ENCODE measurements at regions not wholly inside any gene's neighbourhood (a gene's known extent, or its start where the extent isn't known, plus 50 kb on each side); places are given as distances from the start of the nearest gene placed in this dataset.

DNA sequence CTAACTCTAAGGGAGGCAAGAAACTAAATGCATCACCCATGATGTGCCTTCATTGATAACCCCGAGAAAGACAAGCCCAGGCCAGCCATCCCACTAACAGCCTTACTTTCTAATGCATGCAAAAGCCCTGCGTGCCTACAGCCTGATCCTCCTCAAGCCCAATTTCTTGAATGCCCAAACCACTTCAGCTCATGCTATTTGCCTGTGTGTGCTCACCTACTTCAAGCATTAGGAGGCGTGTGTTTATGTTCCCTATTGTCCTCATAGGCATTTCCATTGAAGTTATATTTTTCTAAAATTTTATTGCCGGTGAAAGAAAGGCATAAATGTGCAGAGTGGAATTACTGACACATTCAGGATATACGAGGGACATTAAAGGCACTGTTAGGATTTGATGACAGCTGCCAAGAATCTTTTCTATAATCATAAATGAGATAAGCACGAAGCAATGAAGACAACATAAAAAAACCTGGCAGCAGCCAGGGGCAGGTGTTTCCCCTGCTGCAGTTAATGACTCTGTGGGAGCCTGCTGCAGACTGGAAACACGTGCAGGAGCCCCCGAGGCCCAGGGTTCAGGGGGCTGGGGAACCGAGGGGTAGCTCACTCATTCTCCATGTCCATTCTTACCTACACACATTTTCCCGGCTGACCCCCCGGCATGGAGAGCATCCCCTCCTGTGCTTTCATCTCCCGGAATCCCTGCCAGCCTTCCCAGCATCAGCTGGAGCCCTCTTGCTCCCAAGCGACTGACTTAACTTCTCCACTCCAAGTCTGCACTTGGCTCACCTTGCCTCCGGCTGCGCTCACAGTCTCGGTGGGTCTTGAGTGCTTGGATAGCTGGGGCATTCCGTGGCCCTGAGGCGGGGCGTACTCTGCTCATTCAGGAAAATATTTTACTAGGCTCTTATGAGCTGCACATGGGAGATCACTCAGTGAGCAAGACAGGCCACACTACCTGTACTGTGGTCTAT lies 292.3 kb upstream of the SIX2 start:
- Mint-ChIP-seq H3K9me3 (no peaks in the 10 kb centered on the region), H3K4me1 (no peaks in the 10 kb centered on the region), H3K4me3 (no peak overlapping the region), H3K27me3 (ENCODE audit: low read depth) (no peaks in the 10 kb centered on the region), H3K27ac (ENCODE audit: unreplicated experiment) (no peak overlapping the region), H3K36me3 (ENCODE audit: low read depth) (no peaks in the 10 kb centered on the region)
- TF ChIP-seq CTCF (conservative IDR thresholded peaks at IDR 0.05): no peak
- DNase-seq (ENCODE audit: low read depth, low spot score): no peak

DNA sequence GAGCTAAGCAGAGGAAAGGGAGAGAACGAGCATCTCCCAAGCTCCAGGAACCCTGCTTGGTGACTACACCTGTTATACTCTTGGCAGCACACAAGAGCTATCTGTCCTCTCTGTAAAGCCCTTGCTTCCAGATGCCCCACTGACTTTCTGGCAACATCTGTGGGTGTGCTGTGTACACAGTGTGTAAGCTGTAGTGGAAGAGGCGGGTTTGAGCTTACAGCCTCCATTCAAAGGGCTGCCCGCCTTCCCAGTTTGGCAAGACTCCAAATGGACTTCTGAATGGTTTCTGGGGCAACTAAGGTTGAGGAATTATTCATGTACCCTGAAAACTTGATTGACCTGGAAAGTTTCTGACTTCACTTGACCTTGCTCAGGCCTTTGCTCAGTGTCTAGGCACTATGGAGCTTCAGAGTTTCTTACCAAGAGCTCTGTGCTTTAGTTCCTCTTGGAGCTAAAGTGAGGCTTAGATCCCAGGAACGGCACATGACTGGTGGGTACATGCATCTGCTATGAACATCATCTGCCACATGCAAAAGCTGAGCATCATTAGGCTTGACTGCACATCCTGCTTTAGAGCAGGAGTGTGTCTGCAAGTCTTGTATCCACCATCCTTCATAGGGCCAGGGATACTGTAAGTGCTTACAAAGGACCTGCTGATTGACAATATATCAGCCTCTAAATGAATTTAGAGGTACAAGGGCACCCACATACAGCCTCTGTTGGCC lies 290.9 kb upstream of the SIX2 start:
- no peak overlapping the region for H3K27ac Mint-ChIP-seq (ENCODE audit: unreplicated experiment)
- no peaks in the 10 kb centered on the region for H3K27me3 Mint-ChIP-seq (ENCODE audit: low read depth)
- no peak for TF ChIP-seq CTCF (conservative IDR thresholded peaks at IDR 0.05)
- no peak for DNase-seq (ENCODE audit: low read depth, low spot score)
- H3K4me1 Mint-ChIP-seq: no peaks in the 10 kb centered on the region
- H3K36me3 Mint-ChIP-seq (ENCODE audit: low read depth): no peaks in the 10 kb centered on the region
- H3K9me3 Mint-ChIP-seq: no peaks in the 10 kb centered on the region
- H3K4me3 Mint-ChIP-seq: no peak overlapping the region

GRCh38 chr2:45299361-45299760 lies 290.1 kb upstream of the SIX2 start:
- Mint-ChIP-seq H3K36me3 (ENCODE audit: low read depth) (no peaks in the 10 kb centered on the region), H3K9me3 (no peaks in the 10 kb centered on the region), H3K27ac (ENCODE audit: unreplicated experiment) (no peak overlapping the region), H3K4me1 (no peaks in the 10 kb centered on the region), H3K27me3 (ENCODE audit: low read depth) (no peaks in the 10 kb centered on the region), H3K4me3 (no peak overlapping the region)
- TF ChIP-seq CTCF (conservative IDR thresholded peaks at IDR 0.05): no peak
- no peak for DNase-seq (ENCODE audit: low read depth, low spot score)

DNA sequence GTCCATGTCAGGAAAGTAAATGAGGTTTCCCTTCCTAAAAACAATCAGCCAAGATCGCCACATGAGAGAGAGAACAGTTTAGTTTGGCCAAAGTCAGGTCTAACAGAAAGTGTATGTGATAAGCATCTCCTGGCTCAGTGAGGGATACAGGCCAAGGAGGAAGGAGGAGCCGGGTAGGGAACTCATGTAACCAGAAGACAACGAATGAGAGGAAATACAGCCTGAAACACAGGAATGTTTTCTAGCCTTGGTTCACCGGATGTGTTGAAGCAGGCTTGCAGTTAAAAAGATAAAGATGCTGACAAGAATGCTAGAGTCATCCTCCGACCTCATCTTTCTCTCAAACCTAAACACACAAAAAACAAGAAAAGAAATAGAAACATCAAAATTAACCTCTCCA lies 283.9 kb upstream of the SIX2 start:
- DNase-seq (ENCODE audit: low read depth, low spot score): no peak
- no peaks in the 10 kb centered on the region for H3K36me3 Mint-ChIP-seq (ENCODE audit: low read depth)
- H3K27ac Mint-ChIP-seq (ENCODE audit: unreplicated experiment): no peak overlapping the region
- H3K27me3 Mint-ChIP-seq (ENCODE audit: low read depth): no peaks in the 10 kb centered on the region
- peaks cover 2% of the 10 kb centered on the region for H3K9me3 Mint-ChIP-seq
- no peaks in the 10 kb centered on the region for H3K4me1 Mint-ChIP-seq
- H3K4me3 Mint-ChIP-seq: no peak overlapping the region
- no peak for TF ChIP-seq CTCF (conservative IDR thresholded peaks at IDR 0.05)

DNA sequence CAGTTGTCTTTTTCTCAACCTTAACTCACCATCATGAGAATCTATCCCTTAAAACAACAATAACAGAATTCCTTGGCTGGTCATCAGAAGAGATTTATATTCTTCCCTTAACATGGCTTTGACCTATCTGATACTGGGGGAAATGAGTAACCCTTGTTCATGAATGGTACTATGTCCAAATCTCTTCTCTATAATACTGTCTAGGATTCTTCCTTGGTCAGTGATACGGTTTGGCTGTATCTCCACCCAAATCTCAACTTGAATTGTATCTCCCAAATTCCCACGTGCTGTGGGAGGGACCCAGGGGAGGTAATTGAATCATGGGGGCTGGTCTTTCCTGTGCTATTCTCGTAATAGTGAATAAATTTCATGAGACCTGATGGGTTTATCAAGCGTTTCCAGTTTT lies 282.0 kb upstream of the SIX2 start:
- Mint-ChIP-seq H3K4me1 (no peaks in the 10 kb centered on the region), H3K4me3 (no peak overlapping the region), H3K9me3 (peaks cover 2% of the 10 kb centered on the region), H3K36me3 (ENCODE audit: low read depth) (no peaks in the 10 kb centered on the region), H3K27ac (ENCODE audit: unreplicated experiment) (no peak overlapping the region), H3K27me3 (ENCODE audit: low read depth) (no peaks in the 10 kb centered on the region)
- no peak for TF ChIP-seq CTCF (conservative IDR thresholded peaks at IDR 0.05)
- no peak for DNase-seq (ENCODE audit: low read depth, low spot score)

All from neural crest cell (in vitro differentiated cells).